ENCODE measurements at regions not wholly inside any gene's neighbourhood (a gene's known extent, or its start where the extent isn't known, plus 50 kb on each side); places are given as distances from the start of the nearest gene placed in this dataset.

DNA sequence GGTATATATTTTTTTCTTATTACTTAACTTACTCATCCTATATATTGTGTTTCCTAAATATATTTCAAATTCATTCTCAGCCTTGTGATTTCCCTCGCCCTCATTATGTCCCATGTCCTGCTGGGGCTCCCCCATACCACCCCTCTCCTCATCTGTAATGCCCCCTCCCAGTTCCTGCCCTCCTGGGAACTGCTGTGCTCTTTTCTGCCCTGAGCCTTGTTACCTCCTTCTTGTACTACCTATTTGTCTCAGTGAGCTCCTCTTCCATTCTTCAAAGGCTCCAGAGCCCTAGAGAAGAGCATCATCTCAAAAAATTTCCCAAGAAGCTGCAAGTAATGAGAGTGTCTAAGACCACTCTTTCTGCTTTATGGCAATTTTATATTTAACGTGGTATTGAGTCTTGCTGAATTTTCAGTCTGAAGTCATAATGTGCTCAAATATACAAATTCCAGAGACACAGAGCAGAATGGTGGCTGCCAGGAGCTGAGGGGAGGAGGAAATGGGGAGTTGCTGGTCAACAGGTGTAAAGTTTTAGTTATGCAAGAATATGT, 66.5 kb upstream of the TOP3B start:
- Histone ChIP-seq H3K4me1 (ENCODE audit: control insufficient read depth, insufficient read depth, low read length) (peaks cover 2% of the 10 kb centered on the region), H3K27ac (ENCODE audit: insufficient read depth, low read depth, low read length, poor library complexity, severe bottlenecking) (no peak overlapping the region), H3K27me3 (ENCODE audit: control insufficient read depth, insufficient read depth, low read length, poor library complexity, severe bottlenecking) (peaks cover 30% of the 10 kb centered on the region), H3K36me3 (ENCODE audit: control insufficient read depth, insufficient read depth, low read length) (no peaks in the 10 kb centered on the region), H3K9me3 (ENCODE audit: control insufficient read depth, low read length) (no peaks in the 10 kb centered on the region), H3K4me3 (ENCODE audit: insufficient read depth, low read depth, low read length) (no peak overlapping the region)
- 58 to 60% methylated on average over 2 of the region's 2 CpGs for WGBS, 2 experiments

DNA sequence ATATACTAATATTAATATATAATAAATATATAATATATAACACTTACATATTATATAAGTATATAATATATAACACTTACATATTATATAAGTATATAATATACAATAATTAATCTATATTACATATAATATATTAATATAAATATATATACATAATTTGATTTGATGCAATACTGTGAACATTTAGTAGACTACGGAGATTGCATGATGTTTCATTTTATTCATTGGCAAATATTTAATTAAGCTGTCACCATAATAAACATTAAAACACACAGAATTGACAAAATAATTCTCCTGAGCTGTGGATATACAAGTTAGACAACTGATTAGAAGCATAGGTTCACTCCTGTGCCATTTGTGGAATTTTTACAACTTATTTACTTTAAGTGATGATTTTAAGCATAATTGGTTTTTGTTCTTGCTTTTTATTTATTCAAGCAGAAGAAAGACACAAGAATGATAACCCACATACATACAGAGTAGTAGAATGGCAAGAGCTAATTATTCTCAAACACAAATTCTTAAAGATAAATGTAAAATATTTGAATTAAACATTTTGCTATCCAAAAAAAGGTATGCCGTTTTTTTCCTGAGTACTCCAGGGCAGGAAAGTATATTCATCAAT, 65.8 kb upstream of the TOP3B start:
- H3K27me3 ChIP-seq (ENCODE audit: control insufficient read depth, insufficient read depth, low read length, poor library complexity, severe bottlenecking) = peaks cover 34% of the 10 kb centered on the region
- H3K4me1 ChIP-seq (ENCODE audit: control insufficient read depth, insufficient read depth, low read length) = peaks cover 2% of the 10 kb centered on the region
- 100% methylated on average over 1 of the region's 2 CpGs for WGBS, 2 experiments

DNA sequence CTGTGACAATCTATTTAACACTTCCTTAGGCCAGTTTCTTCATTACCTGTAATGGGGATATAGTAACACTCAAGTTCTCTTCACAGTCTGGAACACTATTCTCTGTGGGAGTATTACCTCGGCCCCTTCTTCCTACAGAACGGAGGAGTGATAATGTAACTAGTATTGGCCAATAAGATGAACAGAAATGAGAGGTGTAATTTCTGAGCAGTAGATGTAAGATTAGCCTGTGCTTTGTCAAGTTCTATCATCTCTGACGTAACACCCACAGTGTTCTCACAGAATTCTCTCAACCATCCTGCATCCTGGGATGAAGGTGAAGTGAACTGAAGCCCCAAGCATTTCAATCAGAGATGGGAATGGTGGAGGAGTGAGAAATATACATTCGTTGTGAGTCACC, 65.2 kb upstream of the TOP3B start:
- peaks cover 2% of the 10 kb centered on the region for H3K4me1 ChIP-seq (ENCODE audit: control insufficient read depth, insufficient read depth, low read length)
- WGBS, 2 experiments = 86 to 88% methylated on average over 3 to 4 of the region's 4 CpGs
- H3K9me3 ChIP-seq (ENCODE audit: control insufficient read depth, low read length) = no peaks in the 10 kb centered on the region
- no peaks in the 10 kb centered on the region for H3K36me3 ChIP-seq (ENCODE audit: control insufficient read depth, insufficient read depth, low read length)
- H3K4me3 ChIP-seq (ENCODE audit: insufficient read depth, low read depth, low read length) = no peak overlapping the region
- H3K27me3 ChIP-seq (ENCODE audit: control insufficient read depth, insufficient read depth, low read length, poor library complexity, severe bottlenecking) = peaks cover 35% of the 10 kb centered on the region
- no peak overlapping the region for H3K27ac ChIP-seq (ENCODE audit: insufficient read depth, low read depth, low read length, poor library complexity, severe bottlenecking)

More for the DNA sequence above, 65.8 kb upstream of the TOP3B start:
- H3K9me3 ChIP-seq (ENCODE audit: control insufficient read depth, low read length) = no peaks in the 10 kb centered on the region
- no peak overlapping the region for H3K4me3 ChIP-seq (ENCODE audit: insufficient read depth, low read depth, low read length)
- H3K27ac ChIP-seq (ENCODE audit: insufficient read depth, low read depth, low read length, poor library complexity, severe bottlenecking) = no peak overlapping the region
- no peaks in the 10 kb centered on the region for H3K36me3 ChIP-seq (ENCODE audit: control insufficient read depth, insufficient read depth, low read length)

DNA sequence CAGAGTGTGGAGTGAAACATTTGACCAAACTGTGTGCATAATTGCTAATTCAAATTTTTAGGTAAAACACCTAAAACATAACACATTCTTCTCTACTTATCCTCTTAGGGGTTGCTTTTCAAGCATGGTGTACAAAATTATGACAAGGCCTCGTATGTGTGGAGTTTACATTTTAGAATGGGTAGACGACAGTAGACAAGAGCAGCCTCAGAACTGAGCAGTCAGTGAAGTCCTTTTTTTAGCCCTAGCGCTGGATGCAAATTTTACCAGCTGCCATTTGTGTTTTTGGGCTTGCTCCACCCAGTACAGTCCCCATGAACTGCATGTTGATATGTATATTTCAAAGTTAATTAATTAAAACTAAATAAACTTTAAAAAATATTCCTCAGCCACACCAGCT, 64.7 kb upstream of the TOP3B start:
- H3K4me3 ChIP-seq (ENCODE audit: insufficient read depth, low read depth, low read length) = no peak overlapping the region
- 87 to 89% methylated on average over 3 of the region's 3 CpGs for WGBS, 2 experiments
- H3K27me3 ChIP-seq (ENCODE audit: control insufficient read depth, insufficient read depth, low read length, poor library complexity, severe bottlenecking) = peaks cover 35% of the 10 kb centered on the region

DNA sequence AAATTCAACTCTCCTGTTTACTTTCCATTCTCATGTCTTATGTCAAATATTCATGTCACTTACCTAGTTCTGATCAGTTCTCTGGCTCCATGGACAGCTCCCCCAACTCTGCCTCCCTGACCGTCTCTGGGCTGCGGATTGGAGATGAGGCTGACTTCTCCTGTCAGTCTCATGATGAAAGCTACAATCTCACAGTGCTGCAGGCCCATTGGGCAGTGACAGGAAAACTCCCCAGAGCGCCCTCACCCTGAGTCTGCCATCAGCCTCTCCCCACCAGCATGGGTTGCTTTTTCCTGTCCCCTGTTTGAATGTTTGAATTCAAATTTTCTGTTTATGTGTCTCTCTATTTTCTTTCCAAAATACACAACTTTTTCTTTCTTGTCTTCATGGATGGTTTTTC, 63.8 kb upstream of the TOP3B start:
- WGBS, 2 experiments = 60 to 65% methylated on average over 3 of the region's 3 CpGs
- Histone ChIP-seq H3K27me3 (ENCODE audit: control insufficient read depth, insufficient read depth, low read length, poor library complexity, severe bottlenecking) (peaks cover 42% of the 10 kb centered on the region), H3K4me3 (ENCODE audit: insufficient read depth, low read depth, low read length) (no peak overlapping the region), H3K9me3 (ENCODE audit: control insufficient read depth, low read length) (no peaks in the 10 kb centered on the region), H3K4me1 (ENCODE audit: control insufficient read depth, insufficient read depth, low read length) (peaks cover 2% of the 10 kb centered on the region), H3K27ac (ENCODE audit: insufficient read depth, low read depth, low read length, poor library complexity, severe bottlenecking) (no peak overlapping the region), H3K36me3 (ENCODE audit: control insufficient read depth, insufficient read depth, low read length) (no peaks in the 10 kb centered on the region)

More for the DNA sequence above, 64.7 kb upstream of the TOP3B start:
- Histone ChIP-seq H3K36me3 (ENCODE audit: control insufficient read depth, insufficient read depth, low read length) (no peaks in the 10 kb centered on the region), H3K4me1 (ENCODE audit: control insufficient read depth, insufficient read depth, low read length) (peaks cover 2% of the 10 kb centered on the region), H3K9me3 (ENCODE audit: control insufficient read depth, low read length) (no peaks in the 10 kb centered on the region), H3K27ac (ENCODE audit: insufficient read depth, low read depth, low read length, poor library complexity, severe bottlenecking) (no peak overlapping the region)

DNA sequence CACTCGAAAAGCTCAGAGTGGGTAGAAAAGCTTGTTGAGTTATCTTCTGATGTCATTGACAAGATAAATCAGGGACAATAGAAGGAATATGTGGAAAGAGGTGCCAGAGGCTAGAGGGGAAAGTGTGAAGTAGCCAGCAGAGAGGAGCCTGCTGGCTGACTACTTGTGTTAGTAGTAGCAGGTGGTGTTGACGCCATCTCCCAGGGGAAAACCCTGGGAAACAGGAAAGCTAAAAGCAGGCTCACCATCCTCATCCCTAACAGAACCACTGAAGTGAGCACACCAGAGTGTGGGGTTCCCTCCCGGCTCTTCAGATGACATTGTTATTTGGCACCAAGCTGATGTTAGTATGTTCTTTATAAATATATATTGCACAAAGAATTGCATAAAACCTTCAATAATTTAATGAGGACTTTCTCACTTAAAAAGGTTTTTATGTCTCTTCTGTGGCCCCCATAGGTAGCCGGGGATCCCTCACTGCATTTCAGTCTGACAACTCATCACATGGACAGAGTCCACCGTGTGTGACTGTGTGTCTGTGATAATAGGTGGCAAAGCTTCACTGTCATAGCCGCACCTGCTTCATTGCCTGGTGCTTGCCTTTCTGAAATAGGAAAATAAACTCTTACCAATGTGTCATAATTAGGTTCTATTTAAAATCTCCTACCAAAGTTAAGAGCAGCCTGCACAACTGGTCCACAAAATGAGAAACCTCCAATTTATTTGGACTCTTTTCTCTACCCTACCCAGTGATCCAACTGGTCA, 63.2 kb upstream of the TOP3B start:
- WGBS, 2 experiments = 82% methylated on average over 6 of the region's 6 CpGs
- H3K27me3 ChIP-seq (ENCODE audit: control insufficient read depth, insufficient read depth, low read length, poor library complexity, severe bottlenecking) = peaks cover 42% of the 10 kb centered on the region

DNA sequence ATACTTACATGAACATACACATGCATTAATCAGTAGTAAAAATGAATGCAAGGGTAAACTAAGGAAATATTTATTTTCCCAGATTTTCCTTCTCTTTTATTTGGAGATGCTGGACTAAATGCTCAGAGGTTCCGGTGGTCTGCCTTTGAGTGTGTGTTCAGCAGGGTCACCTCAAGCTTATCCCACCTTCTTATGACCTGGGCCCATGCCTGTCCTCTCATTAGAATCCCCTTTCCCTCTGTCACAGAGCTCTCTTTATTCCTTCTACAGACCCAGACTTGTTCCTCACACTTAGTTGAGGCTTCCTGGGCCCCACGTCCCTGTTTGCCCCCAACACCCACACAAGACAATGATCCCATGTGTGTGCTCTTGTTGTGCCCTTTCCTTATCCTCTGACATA, 61.6 kb upstream of the TOP3B start:
- peaks cover 2% of the 10 kb centered on the region for H3K4me1 ChIP-seq (ENCODE audit: control insufficient read depth, insufficient read depth, low read length)
- H3K4me3 ChIP-seq (ENCODE audit: insufficient read depth, low read depth, low read length) = no peak overlapping the region
- peaks cover 57% of the 10 kb centered on the region for H3K27me3 ChIP-seq (ENCODE audit: control insufficient read depth, insufficient read depth, low read length, poor library complexity, severe bottlenecking)
- no peaks in the 10 kb centered on the region for H3K9me3 ChIP-seq (ENCODE audit: control insufficient read depth, low read length)
- WGBS, 2 experiments = 84 to 89% methylated on average over 2 of the region's 2 CpGs
- H3K27ac ChIP-seq (ENCODE audit: insufficient read depth, low read depth, low read length, poor library complexity, severe bottlenecking) = no peak overlapping the region
- H3K36me3 ChIP-seq (ENCODE audit: control insufficient read depth, insufficient read depth, low read length) = no peaks in the 10 kb centered on the region

More for the DNA sequence above, 63.2 kb upstream of the TOP3B start:
- Histone ChIP-seq H3K36me3 (ENCODE audit: control insufficient read depth, insufficient read depth, low read length) (no peaks in the 10 kb centered on the region), H3K4me3 (ENCODE audit: insufficient read depth, low read depth, low read length) (no peak overlapping the region), H3K4me1 (ENCODE audit: control insufficient read depth, insufficient read depth, low read length) (peaks cover 2% of the 10 kb centered on the region), H3K27ac (ENCODE audit: insufficient read depth, low read depth, low read length, poor library complexity, severe bottlenecking) (no peak overlapping the region), H3K9me3 (ENCODE audit: control insufficient read depth, low read length) (no peaks in the 10 kb centered on the region)

DNA sequence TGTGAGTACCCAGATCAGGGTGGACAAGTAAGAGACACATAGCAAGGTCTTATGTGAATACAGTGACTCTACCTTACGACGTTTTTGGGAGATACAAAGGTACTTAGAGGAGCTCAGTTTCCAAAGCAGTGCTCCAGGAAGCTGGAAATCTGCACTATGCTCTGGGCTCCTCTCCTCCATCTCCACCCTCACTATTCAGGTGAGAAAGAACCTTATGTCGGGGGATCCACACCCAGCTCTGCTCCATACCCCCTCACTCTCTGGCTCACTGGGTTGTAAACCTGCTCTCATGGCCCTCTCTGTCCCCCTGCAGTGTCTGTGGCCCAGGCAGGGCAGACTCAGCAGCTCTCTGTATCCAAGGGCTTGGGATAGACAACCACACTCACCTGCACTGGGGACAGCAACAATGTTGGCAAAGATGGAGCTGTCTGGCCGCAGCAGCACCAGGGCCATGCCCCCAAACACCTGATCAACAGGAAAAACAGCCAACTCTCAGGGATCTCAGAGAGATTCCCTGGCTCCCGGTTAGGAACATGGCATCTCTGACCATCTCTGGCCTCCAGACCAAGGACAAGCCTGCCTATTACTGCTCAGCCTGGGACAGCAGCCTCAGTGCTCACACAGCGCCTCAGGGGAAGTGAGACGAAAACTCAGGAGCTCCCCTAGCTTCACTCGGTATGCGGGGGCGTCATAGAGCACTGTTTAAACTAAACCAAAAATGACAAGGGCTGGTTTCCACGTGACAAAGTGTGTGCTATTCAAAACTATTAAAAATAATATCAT, 60.9 kb upstream of the TOP3B start:
- Histone ChIP-seq H3K4me1 (ENCODE audit: control insufficient read depth, insufficient read depth, low read length) (peaks cover 5% of the 10 kb centered on the region), H3K36me3 (ENCODE audit: control insufficient read depth, insufficient read depth, low read length) (no peaks in the 10 kb centered on the region), H3K27me3 (ENCODE audit: control insufficient read depth, insufficient read depth, low read length, poor library complexity, severe bottlenecking) (peaks cover 61% of the 10 kb centered on the region), H3K9me3 (ENCODE audit: control insufficient read depth, low read length) (no peaks in the 10 kb centered on the region), H3K4me3 (ENCODE audit: insufficient read depth, low read depth, low read length) (no peak overlapping the region), H3K27ac (ENCODE audit: insufficient read depth, low read depth, low read length, poor library complexity, severe bottlenecking) (no peak overlapping the region)
- 81 to 86% methylated on average over 10 of the region's 11 CpGs for WGBS, 2 experiments

DNA sequence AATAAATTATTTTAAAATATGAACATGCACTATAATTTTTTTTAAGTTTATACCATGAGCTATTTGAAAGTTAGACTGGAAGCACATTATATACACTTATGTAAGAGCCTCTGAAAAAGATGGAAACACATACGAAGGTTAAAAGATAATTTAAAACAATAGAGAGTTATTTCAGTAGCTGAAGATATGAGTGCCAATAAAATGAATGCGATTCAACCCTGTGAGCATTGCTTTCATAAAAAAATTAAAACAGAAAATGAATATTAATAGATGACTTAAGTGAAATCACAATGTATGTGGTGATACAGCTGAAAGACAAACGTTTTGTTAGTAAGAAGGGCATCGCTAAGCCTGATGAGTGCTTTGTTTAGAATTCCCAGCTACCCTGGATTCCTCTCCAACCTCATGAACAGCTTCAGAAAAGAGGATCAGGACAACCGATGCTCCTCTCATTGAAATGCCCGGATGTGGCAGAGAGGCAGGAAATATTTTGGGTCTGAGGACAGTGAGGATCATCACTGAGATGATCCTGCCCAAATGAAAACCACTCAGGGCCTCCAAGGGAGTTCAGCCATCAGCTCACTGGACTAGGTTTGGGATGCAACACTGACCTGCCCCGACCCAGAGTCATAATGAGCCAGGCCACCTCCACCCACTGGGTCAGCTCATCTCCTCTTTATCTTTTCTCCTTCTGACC, 60.2 kb upstream of the TOP3B start:
- Histone ChIP-seq H3K4me1 (ENCODE audit: control insufficient read depth, insufficient read depth, low read length) (peaks cover 11% of the 10 kb centered on the region), H3K36me3 (ENCODE audit: control insufficient read depth, insufficient read depth, low read length) (no peaks in the 10 kb centered on the region), H3K27ac (ENCODE audit: insufficient read depth, low read depth, low read length, poor library complexity, severe bottlenecking) (no peak overlapping the region), H3K27me3 (ENCODE audit: control insufficient read depth, insufficient read depth, low read length, poor library complexity, severe bottlenecking) (peaks cover 59% of the 10 kb centered on the region), H3K4me3 (ENCODE audit: insufficient read depth, low read depth, low read length) (no peak overlapping the region), H3K9me3 (ENCODE audit: control insufficient read depth, low read length) (no peaks in the 10 kb centered on the region)
- 88 to 90% methylated on average over 7 of the region's 7 CpGs for WGBS, 2 experiments
